Stimulated activated CD4-positive, alpha-beta T cell treated with anti-CD3 and anti-CD28 coated beads, Interleukin-2, amount 100 ng/mL, for 48 hours (primary cell): ENCODE measurements at regions not wholly inside any gene's neighbourhood (a gene's known extent, or its start where the extent isn't known, plus 50 kb on each side); places are given as distances from the start of the nearest gene placed in this dataset.
"Not testable (repeated sequence)": the region's sequence is repeated elsewhere in the genome, so short reads cannot be mapped to it uniquely, and the experiment has no call there.

Source experiments
- DNase-seq, 2 donors: peaks; one replicate each; pipeline ENCODE4 v3.0.0-alpha.2; 2020

DNA sequence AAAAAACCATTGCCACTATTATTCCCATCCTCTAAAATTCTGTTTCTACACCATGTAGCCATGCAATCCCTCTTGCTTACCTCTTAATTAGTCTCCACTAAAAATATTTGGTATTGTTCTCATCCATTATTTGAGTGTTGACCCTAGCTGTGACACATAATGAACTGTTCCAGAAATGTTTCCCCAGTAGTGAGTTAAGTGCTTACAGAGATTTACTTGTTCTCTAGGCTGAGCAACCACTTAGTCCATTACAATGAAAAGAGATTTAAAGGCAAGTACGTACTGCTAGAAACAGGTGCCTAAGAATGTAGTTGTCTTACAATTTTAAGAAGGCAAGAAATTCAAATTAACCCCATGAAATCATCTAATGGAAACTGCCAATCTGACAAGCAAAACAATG lies 112.7 kb upstream of the PTPN13 start:
- no peak for DNase-seq

DNA sequence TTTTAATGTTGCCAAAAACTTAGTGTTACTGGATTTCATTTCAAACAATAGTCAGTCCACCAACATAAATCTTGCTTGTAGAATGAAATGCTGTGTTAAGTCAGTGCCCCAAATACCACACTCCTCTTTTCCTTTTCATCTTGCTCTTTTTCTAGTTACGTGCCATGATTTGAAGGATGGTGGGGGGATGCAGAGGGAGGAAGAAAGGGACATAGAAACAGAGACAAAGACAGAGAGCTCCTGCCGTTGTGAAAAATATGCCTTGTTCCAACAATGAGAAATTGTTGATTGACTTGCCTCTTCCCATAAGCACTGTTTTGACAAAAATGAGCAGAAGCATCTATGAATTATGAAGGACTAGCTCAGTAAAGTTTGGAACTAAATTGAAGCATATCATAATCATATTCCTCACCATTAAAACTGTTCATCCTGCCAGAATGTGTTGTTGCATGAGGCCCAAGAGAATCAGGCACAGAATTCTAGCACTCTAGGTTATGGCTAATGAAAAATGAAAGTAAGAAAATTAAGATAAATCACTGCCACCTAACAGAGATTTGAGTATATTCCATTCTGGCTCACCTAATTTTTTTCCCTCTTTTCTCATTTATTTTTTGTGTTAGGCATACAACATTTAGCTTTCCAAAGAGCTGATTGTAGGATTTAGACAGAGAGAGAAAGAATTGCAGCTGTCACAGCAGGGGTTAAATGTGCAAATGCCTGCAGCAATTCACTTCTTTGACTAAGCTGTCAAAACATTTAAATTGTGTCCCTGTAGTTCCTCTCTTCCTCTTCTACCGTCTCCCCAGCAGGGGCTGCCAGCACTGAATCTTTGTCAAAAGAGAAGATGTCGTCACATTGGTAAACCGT lies 111.6 kb upstream of the PTPN13 start:
- DNase-seq, result no peak

DNA sequence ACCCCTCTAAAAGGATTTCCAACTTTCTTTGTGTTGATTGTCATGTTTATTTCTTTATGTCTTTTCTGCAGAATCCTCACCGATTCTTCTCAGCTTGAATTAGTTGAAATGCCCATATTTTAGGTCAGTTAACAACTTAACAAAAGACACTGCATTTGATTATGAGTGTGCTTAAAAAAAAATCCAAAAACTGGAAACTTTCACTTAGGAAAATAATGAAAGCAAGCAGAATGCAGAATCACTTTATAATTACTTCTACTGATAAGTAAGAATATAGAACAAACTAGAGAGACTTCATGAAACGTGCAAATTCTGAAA lies 111.0 kb upstream of the PTPN13 start:
- no peak for DNase-seq

DNA sequence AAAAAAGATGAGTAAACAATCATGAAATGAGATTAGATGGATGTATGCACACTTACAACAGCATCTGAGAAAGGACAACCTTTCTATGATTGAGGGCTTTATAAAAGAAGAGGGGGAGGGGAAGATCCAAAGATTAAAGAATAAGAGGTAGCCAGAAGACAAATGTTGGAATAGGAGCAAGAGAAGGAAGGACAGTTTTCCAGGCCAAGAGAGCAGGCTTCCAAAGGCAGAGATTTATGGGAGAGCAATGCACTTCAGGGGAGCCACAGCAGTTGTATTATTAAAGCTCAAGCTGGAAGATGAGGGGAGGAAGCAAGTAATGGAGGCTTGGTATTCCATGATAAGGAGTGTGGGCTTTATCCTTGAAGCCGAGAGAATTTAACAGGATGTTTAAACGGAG lies 110.3 kb upstream of the PTPN13 start:
- no peak for DNase-seq

DNA sequence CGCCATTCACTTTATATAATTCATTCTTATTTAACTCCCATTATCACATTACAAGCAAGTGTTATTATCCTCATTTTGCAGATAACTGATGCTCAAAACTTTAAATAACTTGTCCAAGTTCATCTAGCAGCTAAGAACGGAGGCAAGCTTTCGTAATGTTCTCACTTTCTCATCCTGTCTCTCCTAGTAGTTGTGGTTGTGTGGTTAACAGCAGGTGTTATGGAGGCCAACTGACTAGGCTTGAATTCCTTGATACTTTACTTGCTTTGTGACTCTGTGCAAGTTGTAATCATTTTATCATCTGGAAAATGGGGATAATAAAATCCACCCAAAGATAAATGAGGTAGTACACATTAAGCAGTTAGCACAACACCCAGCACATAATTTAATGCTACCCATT lies 109.9 kb upstream of the PTPN13 start:
- DNase-seq, result no peak

DNA sequence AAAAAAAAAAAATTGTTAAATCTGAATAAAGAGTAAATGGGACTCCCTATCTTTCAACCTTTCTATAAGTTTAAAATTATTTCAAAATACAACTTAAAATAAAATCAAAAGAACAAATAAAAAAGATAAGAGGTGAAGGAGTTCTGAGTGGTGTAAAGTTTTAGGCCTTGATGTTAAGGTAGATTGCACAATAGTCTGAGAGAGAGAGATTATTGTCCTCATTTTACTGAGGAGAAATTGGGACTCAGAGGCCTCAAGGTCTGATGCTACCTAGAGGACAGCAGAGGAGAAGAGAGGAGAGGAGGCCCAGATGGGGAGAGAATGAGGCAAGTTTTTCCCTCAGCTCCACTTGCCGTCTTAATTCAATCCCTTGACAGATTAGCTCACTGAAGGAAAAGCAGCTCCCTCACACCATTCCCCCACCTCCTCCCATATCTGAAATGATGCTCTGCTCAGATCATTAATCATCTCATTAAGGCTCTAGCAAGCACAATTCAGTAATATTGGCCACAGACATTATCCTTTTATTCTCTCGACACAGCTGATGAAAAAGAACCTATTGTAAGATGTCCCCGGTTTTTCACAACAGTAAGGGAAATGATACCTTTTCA lies 106.3 kb upstream of the PTPN13 start:
- DNase-seq, result no peak

DNA sequence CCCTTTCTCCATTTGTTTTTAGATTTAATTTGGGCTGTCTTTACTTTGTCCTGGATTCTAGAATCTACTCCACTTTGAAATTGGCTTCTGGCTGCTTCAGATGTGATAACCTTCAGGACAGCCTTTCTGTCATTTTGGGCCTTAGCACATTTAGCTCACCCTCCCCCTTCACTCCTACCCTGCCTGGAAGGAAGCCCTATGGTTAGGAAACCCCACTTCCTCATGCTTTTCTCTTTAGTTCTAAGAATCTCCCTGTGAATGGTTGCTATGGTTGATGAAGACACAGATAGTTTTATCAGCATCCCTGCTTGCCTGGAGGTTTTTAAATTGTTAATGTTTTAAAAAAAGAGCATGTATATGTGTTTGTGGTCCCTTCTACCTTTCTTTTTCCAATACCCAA lies 100.7 kb upstream of the PTPN13 start:
- DNase-seq, result no peak

DNA sequence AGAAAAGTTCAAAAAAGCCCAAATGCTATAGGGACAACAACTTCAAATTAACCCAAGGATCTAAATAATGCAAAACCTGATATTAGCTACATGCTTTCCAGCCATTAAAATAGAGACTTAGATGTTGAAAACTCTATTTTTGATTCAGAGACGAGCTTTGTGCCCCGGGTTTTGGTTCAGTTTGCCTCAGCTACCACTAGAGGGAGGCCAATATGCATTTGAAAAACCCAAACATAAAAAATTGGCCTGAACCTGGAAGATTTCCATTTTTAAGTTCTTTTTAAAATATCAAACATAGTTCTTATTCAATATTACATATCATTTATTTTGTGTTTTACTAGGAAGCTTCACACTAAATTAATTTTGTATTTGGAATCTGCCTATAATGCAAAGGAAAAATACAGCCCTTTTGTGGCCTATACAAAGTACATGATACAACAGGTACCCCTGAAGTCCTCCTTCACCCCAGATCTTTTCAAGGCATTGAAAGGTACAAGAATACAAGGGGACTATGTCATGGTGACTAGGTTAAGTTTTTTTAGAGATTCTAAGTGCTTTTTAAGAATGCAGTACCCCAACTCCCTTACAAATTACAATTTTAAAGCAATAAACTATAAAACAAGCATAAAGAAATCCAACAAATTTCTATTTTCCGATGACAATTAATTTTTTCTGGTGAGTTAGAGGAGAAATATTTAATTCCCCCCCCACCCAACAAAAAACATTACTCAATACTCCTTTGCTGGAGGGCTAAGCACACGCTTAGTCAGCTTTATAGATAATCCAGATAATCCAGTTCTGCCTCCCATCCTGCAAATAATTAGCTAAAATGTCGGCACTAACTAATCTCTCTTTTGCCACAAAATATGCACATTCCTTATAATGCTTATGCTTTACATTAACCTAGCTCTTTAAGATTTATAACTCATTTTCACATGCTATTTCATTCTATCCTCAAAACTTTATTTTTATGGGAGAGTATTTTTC lies 97.7 kb upstream of the PTPN13 start:
- DNase-seq, result peak; percentile 7 to 20

DNA sequence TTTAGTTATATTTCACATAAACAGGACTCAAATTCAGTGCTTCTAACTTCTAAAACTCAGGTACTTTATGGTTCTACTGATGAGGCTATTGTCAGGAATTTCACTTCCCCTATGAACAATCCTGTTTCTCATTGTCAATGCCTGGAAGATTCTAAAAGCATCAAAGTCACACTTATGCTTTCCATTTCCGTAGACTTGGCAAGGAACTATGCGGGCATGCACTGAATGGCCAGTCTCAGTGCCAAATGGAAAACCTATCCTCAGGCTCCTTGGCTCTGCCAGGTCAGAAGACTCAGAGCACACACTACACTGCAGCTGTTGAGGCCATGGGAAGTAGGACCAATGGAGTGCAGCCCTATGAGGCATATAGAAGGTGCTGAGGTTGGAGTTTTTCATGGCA lies 97.0 kb upstream of the PTPN13 start:
- DNase-seq, result no peak

DNA sequence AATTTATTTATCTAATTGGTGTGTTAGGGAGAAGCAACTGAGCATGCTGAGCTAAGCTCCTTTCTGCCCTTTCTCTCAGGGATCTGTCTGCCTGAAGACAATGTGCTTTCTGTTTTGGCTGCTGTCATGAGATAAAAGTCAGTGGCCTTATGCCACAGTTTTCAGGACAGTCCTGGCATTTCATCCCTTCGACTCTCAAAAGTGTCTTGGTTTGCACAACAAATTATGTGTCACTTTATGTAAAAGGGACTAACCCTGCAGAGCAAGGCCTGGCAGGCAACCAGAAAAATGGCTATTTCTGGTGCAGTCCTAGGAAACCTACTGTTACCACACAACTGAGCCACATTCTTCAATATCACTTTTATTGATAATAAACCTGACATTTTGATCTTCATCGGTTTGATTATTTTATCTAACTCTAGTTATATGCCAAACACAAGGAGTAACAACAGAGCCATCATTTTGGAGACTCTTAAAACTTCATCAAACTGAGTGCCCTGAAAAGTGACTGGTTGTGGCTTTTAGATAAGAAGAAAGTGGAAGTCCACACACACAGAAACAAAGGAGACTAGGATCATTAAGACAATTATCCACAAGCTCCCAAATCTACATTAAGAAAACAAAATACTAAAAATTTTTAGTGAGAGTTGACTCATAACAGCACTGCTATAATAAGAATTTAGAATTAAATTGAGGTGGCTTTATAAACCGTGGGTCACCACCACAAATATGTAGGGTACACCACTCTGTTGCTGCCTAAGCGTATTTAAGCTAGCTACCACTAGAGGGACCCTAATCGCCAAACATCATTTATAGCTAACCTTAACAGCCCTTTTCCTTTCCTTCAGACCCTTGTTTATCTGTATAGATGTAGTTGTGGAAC lies 95.9 kb upstream of the PTPN13 start:
- DNase-seq, result no peak

DNA sequence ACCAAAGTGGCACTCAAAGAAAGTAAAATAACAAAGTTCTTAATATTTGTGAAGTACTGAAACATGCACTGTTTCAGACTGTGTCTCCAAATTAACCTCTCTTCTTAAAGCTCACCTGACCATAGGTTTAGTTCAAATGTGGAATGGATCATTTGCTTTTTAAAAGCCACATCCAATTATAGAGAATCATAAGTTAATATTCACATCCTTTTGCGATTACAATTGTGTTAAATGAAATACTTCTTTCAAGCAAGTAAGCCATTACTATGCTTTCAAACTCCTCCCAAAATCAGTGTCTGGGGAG lies 95.3 kb upstream of the PTPN13 start:
- no peak for DNase-seq

DNA sequence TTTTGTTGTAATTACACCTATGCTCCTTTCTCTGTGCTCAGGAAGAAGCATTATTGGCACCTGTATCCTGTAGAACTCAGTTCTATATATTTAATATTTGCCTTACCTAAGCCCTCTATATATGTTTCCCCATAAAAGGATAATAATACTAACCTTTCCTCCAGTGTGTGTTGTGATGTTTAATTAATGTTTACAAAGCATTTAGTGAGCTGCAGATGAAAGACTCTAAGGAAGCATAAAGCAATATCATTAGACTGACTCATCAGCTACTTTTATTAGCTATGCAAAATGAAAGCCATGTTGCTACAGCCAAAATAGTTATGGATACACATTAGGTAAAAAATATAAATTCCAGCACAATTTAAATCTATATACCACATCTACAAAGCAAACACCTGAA lies 93.6 kb upstream of the PTPN13 start:
- DNase-seq, result no peak

DNA sequence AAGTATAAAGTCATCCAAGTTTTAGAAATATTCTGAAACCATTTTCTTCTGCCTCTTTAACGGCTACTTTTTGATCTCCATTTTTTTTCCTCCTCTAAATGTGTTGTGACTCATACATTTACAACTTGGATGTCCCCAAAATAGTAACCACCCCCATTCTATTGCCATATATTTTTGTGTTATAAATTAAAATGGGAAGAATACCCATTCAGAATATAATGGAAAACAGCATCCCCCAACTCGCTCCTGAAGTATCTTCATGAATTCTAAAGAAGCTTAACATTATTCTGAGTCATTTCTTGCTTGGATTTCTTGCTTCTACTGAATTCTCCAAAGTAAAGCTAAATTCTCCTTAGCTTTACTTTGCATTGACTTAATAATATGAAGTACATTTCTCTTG lies 92.0 kb upstream of the PTPN13 start:
- DNase-seq, result no peak

DNA sequence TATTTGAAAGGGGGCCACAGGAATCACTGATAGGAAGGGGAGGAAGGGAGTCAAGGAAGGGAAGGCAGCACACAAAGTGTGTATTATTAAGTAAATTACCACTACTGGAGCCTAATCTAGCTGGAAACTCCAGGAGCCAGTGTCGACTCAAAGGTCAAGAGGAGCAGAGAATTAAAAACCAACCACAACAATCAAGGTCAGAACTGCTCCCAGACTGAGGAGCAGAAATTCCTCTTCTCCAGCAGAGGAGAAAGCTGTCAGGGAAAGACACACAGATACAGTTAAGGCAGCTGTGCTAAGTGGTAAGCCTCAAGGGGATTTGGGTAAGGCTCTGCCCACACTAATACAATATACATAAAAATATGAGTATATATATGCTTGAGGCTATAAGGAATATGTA lies 87.5 kb upstream of the PTPN13 start:
- no peak for DNase-seq

DNA sequence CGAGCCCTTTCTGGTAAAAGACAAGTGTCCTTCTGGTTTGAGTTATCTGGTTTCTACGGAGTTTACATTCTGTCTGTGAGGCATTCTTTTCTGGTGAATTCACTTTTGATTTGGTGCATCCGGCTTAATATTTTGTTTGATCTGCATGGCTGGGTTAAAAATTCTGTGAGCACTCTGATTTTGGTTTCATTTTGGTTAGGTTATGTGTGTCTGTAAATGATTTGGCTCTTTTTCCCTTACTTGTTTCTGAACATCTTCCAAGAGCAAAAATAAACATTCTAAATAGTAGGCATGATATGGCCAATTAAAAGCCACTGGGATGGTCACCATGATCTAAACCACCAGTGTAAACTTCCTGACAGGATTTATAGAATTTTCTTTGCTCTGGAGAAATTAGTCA lies 85.7 kb upstream of the PTPN13 start:
- DNase-seq, result no peak

DNA sequence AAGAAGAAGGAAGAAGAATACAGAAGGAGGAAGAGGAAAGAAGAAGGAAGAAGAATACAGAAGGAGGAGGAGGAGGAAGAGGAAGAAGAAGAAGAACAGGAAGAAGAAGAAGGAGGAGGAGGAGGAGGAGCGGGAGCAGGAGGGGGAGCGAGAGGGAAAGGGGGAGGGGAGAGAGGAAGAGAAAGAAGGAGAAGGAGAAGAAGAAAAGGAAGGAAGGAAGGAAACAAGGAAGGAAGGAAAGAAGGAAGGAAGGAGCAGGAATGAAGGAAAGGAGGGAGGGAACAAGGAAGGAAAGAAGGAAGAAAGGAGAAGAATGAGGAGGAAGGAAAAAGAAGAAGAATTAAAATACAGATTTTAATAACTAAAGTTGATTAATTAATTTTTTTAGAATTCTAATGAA lies 82.5 kb upstream of the PTPN13 start:
- no peak for DNase-seq

DNA sequence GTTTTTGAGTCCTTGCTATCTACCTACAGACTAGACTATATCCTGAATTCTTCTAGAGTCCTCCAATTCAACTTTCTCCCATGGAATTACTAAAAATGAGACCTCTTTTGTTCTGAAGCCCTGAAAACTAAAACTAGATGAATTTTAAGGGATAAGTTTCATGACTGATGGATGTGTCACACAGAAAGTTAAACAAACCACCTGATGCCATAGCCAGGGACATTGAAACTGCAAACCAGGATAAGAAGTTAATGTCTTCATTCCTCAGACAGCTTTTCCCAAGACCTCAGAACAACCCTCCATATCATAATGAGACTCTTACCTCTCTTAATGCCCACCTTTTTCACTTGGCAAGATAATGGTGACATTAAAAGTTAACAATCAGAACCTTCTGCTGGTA lies 81.5 kb upstream of the PTPN13 start:
- no peak for DNase-seq

DNA sequence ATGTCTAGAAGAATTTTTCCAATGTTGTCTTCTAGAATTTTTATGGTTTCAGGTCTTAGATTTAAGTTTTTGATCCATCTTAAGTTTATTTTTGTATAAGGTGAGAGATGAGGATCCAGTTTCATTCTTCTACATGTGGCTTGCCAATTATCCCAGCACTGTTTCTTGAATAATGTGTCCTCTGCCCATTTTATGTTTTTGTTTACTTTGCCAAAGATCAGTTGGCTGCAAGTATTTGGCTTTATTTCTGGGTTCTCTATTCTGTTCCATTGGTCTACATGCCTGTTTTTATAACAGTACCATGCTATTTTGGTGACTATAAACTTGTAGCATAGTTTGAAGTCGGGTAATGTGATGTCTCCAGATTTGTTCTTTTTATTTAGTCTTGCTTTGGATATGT lies 78.2 kb upstream of the PTPN13 start:
- DNase-seq, result not testable (repeated sequence)

DNA sequence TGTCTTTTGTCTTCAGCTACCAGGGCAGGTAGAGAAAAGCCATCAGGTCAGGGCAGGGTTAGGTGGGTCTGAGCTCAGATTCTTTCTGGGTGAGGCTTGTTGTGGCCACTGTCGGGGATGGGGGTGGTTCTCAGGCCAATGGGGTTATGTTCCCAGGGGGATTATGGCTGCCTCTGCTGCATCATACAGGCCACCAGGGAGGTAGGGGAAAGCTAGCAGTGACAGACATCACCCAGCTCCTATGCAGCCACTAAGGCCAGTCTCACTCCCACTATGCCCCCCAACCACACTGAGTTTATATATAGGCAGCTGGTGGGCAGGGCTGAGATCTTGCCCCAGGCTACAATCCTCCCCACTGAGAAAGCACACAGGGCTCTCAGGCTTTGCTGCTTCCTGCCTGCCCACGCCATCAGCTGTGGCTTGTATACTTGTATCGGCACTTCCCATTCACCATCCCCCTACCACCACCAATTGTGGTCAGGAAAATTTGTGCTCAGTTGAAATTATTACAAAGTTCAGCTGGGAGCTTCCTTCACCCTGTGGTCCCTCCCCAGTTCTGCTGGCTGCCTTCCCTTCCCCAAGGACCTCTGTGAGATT lies 72.6 kb upstream of the PTPN13 start:
- DNase-seq, result no peak

DNA sequence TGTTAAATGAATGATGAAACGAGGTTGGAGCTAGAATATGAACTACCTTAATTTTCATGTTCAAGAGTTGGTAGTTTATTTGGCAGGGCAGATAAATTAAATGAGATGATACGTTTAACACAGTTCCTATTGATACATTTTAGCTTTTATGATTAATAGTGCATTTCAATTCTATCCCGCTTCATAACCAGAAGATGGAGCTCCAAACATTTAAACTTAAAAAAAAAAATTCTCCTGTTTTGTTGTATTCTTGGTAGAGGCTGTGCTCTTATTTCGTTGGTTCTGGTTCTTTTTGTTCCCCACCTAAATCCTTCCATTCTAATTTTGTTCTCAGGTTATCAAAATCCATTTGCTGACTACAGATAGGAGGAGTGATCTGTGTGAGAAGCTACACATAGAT lies 71.8 kb upstream of the PTPN13 start:
- no peak for DNase-seq

DNA sequence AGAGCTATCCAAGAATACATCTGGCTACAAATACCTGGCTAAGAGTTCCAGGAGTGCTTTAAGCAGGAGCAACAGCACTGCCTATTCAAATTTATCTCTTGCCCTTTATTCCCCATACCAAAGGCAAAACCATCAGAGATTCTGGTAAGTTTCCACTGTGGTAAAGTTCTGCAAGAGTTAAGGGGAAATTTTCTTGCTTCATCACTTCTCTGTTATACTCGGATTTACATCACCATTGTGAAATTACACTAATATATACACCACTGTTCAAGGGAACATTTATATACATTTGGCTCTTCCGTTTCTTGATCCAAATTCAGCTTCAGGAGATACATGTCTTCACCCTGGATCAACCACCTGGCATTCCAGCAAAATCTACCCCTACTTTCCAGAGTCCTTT lies 70.8 kb upstream of the PTPN13 start:
- no peak for DNase-seq

DNA sequence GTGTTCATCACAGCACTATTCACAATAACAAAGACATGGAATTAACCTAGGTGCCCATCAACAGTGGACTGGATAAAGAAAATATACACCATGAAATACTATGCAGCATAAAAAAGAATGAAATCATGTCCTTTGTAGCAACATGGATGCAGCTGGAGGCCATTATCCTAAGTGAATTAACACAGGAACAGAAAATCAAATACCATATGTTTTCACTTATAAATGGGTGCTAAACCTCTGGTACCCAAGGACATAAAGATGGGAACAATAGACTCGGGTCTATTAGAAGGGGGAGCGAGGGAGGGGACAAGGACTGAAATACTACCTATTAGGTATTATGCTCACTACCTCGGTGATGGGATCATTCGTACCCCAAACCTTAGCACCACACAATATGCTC lies 66.4 kb upstream of the PTPN13 start:
- DNase-seq, result not testable (repeated sequence)

DNA sequence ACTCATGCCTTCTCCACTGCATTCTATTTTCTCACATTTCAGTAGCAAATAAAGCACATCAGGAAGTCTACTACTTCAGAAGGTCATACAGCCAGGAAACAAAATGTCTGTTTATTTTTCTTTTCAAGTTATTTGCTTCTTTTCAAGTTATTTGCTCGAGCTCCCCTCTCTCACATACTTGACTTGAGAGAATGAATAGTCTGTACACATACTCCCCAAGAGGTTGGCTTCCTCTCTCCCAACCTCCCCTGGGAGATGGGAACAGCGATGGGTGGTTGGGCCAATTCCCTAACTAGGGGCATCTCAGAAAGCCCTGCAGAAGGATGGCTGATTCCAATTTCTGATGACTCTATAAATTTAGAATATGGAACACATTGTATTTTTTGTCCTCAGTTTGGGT lies 64.7 kb upstream of the PTPN13 start:
- no peak for DNase-seq
